ENCODE measurements at regions not wholly inside any gene's neighbourhood (a gene's known extent, or its start where the extent isn't known, plus 50 kb on each side); places are given as distances from the start of the nearest gene placed in this dataset.

DNA sequence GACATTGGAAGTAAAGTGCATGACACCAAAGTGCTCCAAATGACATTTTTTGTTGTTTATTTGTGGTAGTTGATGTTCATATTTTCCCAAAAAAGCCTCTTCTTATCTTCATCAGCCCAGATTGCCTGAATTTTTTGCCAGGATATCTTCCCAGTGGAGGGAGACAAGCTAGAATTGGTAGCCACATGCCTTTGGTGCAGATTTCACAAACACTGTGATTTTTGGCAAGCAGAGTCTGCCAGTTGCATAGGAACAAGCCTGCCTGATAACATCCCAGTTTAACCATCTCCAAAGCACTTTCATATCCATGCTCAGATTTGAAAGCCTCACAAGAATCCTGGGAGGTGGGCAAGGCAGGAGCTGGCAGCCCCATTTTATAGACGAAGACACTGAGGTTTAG is 102.3 kb upstream of the SYT13 start:
- TF ChIP-seq CTCF (IDR thresholded peaks at IDR 0.05) (no peak), EZH2 (IDR thresholded peaks at IDR 0.05) (no peak), EZH2phosphoT487 (IDR thresholded peaks at IDR 0.05) (no peak)

All from neural progenitor cell (in vitro differentiated cells).